ENCODE measurements at regions not wholly inside any gene's neighbourhood (a gene's known extent, or its start where the extent isn't known, plus 50 kb on each side); places are given as distances from the start of the nearest gene placed in this dataset.

DNA sequence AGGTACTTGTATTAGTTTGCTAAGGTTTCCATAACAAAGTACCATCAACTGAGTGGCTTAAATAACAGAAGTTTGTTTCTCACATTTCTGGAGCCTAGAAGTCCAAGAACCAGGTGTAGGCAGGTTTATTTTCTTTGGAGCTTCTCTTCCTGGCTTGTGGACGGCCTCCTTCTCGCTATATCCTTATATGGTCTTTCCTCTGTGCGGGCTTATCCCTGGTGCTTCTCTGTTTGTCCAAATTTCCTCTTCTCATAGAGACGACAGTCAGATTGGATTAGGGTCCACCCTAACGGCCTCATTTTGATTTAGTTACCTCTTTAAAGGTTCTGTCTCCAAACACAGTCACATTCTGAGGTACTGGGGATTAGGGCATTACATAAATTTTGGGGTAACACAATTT lies 88.3 kb downstream of the RMI1 start:
- H3K4me1 ChIP-seq (ENCODE audit: control insufficient read depth, extremely low read depth, insufficient read depth, low read length), result no peaks in the 10 kb centered on the region
- H2AFZ ChIP-seq (ENCODE audit: control insufficient read depth, low read length), result no peak overlapping the region
- TF ChIP-seq EZH2 (IDR thresholded peaks at IDR 0.05; ENCODE audit: low read length), result no peak
- TF ChIP-seq, protein P1, sequence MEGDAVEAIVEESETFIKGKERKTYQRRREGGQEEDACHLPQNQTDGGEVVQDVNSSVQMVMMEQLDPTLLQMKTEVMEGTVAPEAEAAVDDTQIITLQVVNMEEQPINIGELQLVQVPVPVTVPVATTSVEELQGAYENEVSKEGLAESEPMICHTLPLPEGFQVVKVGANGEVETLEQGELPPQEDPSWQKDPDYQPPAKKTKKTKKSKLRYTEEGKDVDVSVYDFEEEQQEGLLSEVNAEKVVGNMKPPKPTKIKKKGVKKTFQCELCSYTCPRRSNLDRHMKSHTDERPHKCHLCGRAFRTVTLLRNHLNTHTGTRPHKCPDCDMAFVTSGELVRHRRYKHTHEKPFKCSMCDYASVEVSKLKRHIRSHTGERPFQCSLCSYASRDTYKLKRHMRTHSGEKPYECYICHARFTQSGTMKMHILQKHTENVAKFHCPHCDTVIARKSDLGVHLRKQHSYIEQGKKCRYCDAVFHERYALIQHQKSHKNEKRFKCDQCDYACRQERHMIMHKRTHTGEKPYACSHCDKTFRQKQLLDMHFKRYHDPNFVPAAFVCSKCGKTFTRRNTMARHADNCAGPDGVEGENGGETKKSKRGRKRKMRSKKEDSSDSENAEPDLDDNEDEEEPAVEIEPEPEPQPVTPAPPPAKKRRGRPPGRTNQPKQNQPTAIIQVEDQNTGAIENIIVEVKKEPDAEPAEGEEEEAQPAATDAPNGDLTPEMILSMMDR (optimal IDR thresholded peaks at IDR 0.05 in 1 of 3, IDR thresholded peaks at IDR 0.05 in 1 of 3, conservative IDR thresholded peaks at IDR 0.05 in 1 of 3; ENCODE audit: extremely low read depth in 1 of 3, insufficient read depth in 2 of 3, low read length in 3 of 3), result no peak
- no peaks in the 10 kb centered on the region for H4K20me1 ChIP-seq (ENCODE audit: control insufficient read depth, extremely low read depth, insufficient read depth, low read length)
- no peaks in the 10 kb centered on the region for H3K9me1 ChIP-seq (ENCODE audit: control insufficient read depth, extremely low read depth, insufficient read depth, low read length)
- H3K36me3 ChIP-seq (ENCODE audit: control insufficient read depth in 2 of 2, extremely low read depth in 1 of 2, insufficient read depth in 2 of 2, low read length in 2 of 2), result no peaks in the 10 kb centered on the region
- no peak overlapping the region for H3K4me2 ChIP-seq (ENCODE audit: control insufficient read depth, extremely low read depth, insufficient read depth, low read depth, low read length)
- H3K9ac ChIP-seq (ENCODE audit: control insufficient read depth, extremely low read depth, insufficient read depth, low read length), result no peak overlapping the region
- no peak overlapping the region for H3K4me3 ChIP-seq (ENCODE audit: control insufficient read depth in 2 of 3, extremely low read depth in 1 of 3, insufficient read depth in 2 of 3, low read depth in 1 of 3, low read length in 3 of 3)
- dilution Hi-C loops (cut with MboI; ENCODE audit: extremely low pct_ligation_motif_present, low sequenced_read_pairs), result no loop called here
- H3K9me3 ChIP-seq (ENCODE audit: control insufficient read depth, low read depth, low read length), result no peaks in the 10 kb centered on the region
- no peaks in the 10 kb centered on the region for H3K79me2 ChIP-seq (ENCODE audit: control insufficient read depth, insufficient read depth, low read length)
- H3K27ac ChIP-seq (ENCODE audit: control insufficient read depth, insufficient read depth, low read length), result no peak overlapping the region
- DNase-seq (ENCODE audit: low read depth, low spot score) (no peak), FAIRE-seq (no peak)
- no peaks in the 10 kb centered on the region for H3K27me3 ChIP-seq (ENCODE audit: control insufficient read depth, extremely low read depth, insufficient read depth, low read length)

DNA sequence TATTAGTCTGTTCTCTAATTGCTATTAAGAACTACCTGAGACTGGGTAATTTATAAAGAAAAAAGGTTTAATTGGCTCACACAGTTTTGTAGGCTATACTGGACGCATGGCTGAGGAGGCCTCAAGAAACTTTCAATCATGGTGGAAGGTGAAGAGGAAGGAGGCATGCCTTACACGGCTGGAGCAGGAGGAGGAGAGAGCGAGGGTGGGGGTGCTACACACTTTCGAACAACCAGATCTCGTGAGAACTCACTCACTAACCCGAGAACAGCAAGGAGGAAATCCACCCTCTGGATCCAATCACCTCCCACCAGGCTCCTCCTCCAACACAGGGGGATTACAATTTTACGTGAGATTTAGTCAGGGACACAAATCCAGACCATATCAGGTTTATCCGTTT lies 90.0 kb downstream of the RMI1 start:
- H3K9me3 ChIP-seq (ENCODE audit: control insufficient read depth, low read depth, low read length), result no peaks in the 10 kb centered on the region
- dilution Hi-C loops (cut with MboI; ENCODE audit: extremely low pct_ligation_motif_present, low sequenced_read_pairs), result no loop called here
- H3K36me3 ChIP-seq (ENCODE audit: control insufficient read depth in 2 of 2, extremely low read depth in 1 of 2, insufficient read depth in 2 of 2, low read length in 2 of 2), result no peaks in the 10 kb centered on the region
- no peaks in the 10 kb centered on the region for H4K20me1 ChIP-seq (ENCODE audit: control insufficient read depth, extremely low read depth, insufficient read depth, low read length)
- H3K4me3 ChIP-seq (ENCODE audit: control insufficient read depth in 2 of 3, extremely low read depth in 1 of 3, insufficient read depth in 2 of 3, low read depth in 1 of 3, low read length in 3 of 3), result no peak overlapping the region
- H3K4me2 ChIP-seq (ENCODE audit: control insufficient read depth, extremely low read depth, insufficient read depth, low read depth, low read length), result no peak overlapping the region
- FAIRE-seq, result no peak
- H3K9ac ChIP-seq (ENCODE audit: control insufficient read depth, extremely low read depth, insufficient read depth, low read length), result no peak overlapping the region
- H3K27ac ChIP-seq (ENCODE audit: control insufficient read depth, insufficient read depth, low read length), result no peak overlapping the region
- no peaks in the 10 kb centered on the region for H3K79me2 ChIP-seq (ENCODE audit: control insufficient read depth, insufficient read depth, low read length)
- no peaks in the 10 kb centered on the region for H3K9me1 ChIP-seq (ENCODE audit: control insufficient read depth, extremely low read depth, insufficient read depth, low read length)
- H3K4me1 ChIP-seq (ENCODE audit: control insufficient read depth, extremely low read depth, insufficient read depth, low read length), result no peaks in the 10 kb centered on the region
- no peak overlapping the region for H2AFZ ChIP-seq (ENCODE audit: control insufficient read depth, low read length)
- no peak for DNase-seq (ENCODE audit: low read depth, low spot score)
- TF ChIP-seq, protein P1 (optimal IDR thresholded peaks at IDR 0.05 in 1 of 3, IDR thresholded peaks at IDR 0.05 in 1 of 3, conservative IDR thresholded peaks at IDR 0.05 in 1 of 3; ENCODE audit: extremely low read depth in 1 of 3, insufficient read depth in 2 of 3, low read length in 3 of 3), result no peak
- no peaks in the 10 kb centered on the region for H3K27me3 ChIP-seq (ENCODE audit: control insufficient read depth, extremely low read depth, insufficient read depth, low read length)

All from keratinocyte (primary cell).